ENCODE measurements at regions not wholly inside any gene's neighbourhood (a gene's known extent, or its start where the extent isn't known, plus 50 kb on each side); places are given as distances from the start of the nearest gene placed in this dataset.

DNA sequence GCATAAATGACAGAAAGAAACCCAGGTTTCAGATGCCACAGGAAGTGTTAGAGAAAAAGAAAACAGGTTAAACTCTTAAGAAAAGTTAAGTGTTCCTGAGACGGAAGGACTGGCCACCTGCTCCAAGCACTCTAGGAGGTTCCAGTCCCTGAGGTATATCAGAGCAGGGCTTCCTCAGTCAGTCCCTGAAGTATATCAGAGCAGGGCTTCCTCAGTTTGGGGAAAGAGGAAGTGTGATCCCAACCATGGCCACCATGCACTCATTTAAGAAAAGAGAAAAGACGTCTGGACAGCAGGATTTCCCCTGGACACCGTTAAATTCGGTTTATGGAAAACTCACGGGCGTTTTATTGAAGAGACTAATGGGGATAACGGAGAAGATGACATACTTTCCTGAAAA lies 133.4 kb upstream of the PFKP start:
- TF ChIP-seq, protein P1, sequence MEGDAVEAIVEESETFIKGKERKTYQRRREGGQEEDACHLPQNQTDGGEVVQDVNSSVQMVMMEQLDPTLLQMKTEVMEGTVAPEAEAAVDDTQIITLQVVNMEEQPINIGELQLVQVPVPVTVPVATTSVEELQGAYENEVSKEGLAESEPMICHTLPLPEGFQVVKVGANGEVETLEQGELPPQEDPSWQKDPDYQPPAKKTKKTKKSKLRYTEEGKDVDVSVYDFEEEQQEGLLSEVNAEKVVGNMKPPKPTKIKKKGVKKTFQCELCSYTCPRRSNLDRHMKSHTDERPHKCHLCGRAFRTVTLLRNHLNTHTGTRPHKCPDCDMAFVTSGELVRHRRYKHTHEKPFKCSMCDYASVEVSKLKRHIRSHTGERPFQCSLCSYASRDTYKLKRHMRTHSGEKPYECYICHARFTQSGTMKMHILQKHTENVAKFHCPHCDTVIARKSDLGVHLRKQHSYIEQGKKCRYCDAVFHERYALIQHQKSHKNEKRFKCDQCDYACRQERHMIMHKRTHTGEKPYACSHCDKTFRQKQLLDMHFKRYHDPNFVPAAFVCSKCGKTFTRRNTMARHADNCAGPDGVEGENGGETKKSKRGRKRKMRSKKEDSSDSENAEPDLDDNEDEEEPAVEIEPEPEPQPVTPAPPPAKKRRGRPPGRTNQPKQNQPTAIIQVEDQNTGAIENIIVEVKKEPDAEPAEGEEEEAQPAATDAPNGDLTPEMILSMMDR (conservative IDR thresholded peaks at IDR 0.05; ENCODE audit: low read depth in 2 of 2) = no peak
- TF ChIP-seq EZH2phosphoT487 (IDR thresholded peaks at IDR 0.05; ENCODE audit: unreplicated experiment) = no peak
- TF ChIP-seq CREB1 (CRISPR knock-in tag; IDR thresholded peaks at IDR 0.05; ENCODE audit: low read depth) = no peak
